Endothelial cell of umbilical vein (primary cell): ENCODE measurements at regions not wholly inside any gene's neighbourhood (a gene's known extent, or its start where the extent isn't known, plus 50 kb on each side); places are given as distances from the start of the nearest gene placed in this dataset.

Experiments used
- BruUV-seq: library from RNA; stranded (reverse); fragments of 400-500 nt; replicated peaks from 2 replicates; lab custom pipeline; 2021; lab: Mats Ljungman, UMichigan
- CTCF ChIA-PET: fragments of 300-600, 350-600 bp; sonication (Branson Sonifier 250); formaldehyde crosslinking; loops from one replicate; lab custom pipeline; 2021; ENCODE audit warnings: antibody characterized with exemption, inconsistent platforms; lab: Charles Lee
- POLR2A ChIA-PET: fragments of 300-600, 350-600 bp; sonication (Branson Sonifier 250); formaldehyde crosslinking; loops from one replicate; lab custom pipeline; 2021; ENCODE audit warnings: antibody characterized with exemption, inconsistent platforms; lab: Charles Lee
- DNase-seq: peaks from one replicate; pipeline ENCODE4 v3.0.0-alpha.2; 2011; ENCODE audit warnings: low read depth, low spot score
- FAIRE-seq: peaks from 2 replicates; lab custom pipeline; 2011; peaks lifted over from hg19 to GRCh38; lab: Jason Lieb, UNC
- H2AFZ ChIP-seq: 2 replicates; pipeline ENCODE4 v1.6.0; 2012; ENCODE audit warnings: low read depth, low read length, control low read depth, inconsistent platforms
- H3K27ac ChIP-seq: 2 replicates; pipeline ENCODE4 v1.5.1; 2011; ENCODE audit warnings: low read depth, mild to moderate bottlenecking, control low read depth, low read length, moderate library complexity; ENCODE audit not compliant: insufficient read depth
- H3K27me3 ChIP-seq, 2 experiments: 2 replicates each; pipeline versions ENCODE4 v1.6.0 to v1.6.1; 2011; ENCODE audit warnings: low read length in 2 of 2, mixed read lengths in 1 of 2; ENCODE audit not compliant: control insufficient read depth in 2 of 2, insufficient read depth in 2 of 2
- H3K36me3 ChIP-seq, 2 experiments: 2 replicates in 1 of 2; 3 replicates in 1 of 2; pipeline ENCODE4 v1.5.1; 2011; ENCODE audit warnings: low read length in 2 of 2, mild to moderate bottlenecking in 1 of 2, moderate library complexity in 1 of 2; ENCODE audit not compliant: control insufficient read depth in 2 of 2, insufficient read depth in 2 of 2; ENCODE audit errors: extremely low read depth in 1 of 2
- H3K4me1 ChIP-seq: 3 replicates; pipeline ENCODE4 v1.5.1; 2011; ENCODE audit warnings: mild to moderate bottlenecking, low read length; ENCODE audit not compliant: control insufficient read depth, insufficient read depth; ENCODE audit errors: extremely low read depth
- H3K4me2 ChIP-seq: 2 replicates; pipeline ENCODE4 v1.6.1; 2011; ENCODE audit warnings: low read length, control low read depth, mixed read lengths; ENCODE audit not compliant: insufficient read depth
- H3K4me3 ChIP-seq, 3 experiments: fragments of 200-600 bp in 1 of 3; sonication (generic), shearing (Covaris generic) in 1 of 3; replicated peaks in 1 of 3; 2 replicates each; pipeline ENCODE4 v1.5.1; 2011 to 2016; ENCODE audit warnings: control low read depth in 3 of 3, low read length in 3 of 3, mild to moderate bottlenecking in 2 of 3, inconsistent platforms in 1 of 3, low read depth in 1 of 3, moderate library complexity in 1 of 3; ENCODE audit not compliant: insufficient read depth in 1 of 3
- H3K79me2 ChIP-seq: 2 replicates; pipeline ENCODE4 v1.6.0; 2012; ENCODE audit warnings: low read length, inconsistent platforms; ENCODE audit not compliant: control insufficient read depth, insufficient read depth
- H3K9ac ChIP-seq: replicated peaks from 2 replicates; pipeline ENCODE3; 2011; ENCODE audit warnings: low read length, control low read depth; ENCODE audit not compliant: insufficient read depth; ENCODE audit errors: extremely low read depth
- H3K9me1 ChIP-seq: replicated peaks from 3 replicates; pipeline ENCODE4 v1.6.0; 2011; ENCODE audit warnings: mild to moderate bottlenecking, low read length; ENCODE audit not compliant: control insufficient read depth, insufficient read depth; ENCODE audit errors: extremely low read depth
- H3K9me3 ChIP-seq: replicated peaks from 2 replicates; pipeline ENCODE4 v1.5.1; 2012; ENCODE audit warnings: low read length, inconsistent platforms; ENCODE audit not compliant: control insufficient read depth, insufficient read depth
- H4K20me1 ChIP-seq: replicated peaks from 2 replicates; pipeline ENCODE3; 2011; ENCODE audit warnings: mild to moderate bottlenecking, low read length; ENCODE audit not compliant: control insufficient read depth, insufficient read depth; ENCODE audit errors: extremely low read depth
- EZH2 ChIP-seq: IDR thresholded peaks from 2 replicates; pipeline ENCODE4 v1.6.1; 2012; ENCODE audit warnings: borderline replicate concordance, low read depth, mild to moderate bottlenecking, moderate library complexity, low read length, inconsistent platforms; ENCODE audit not compliant: severe bottlenecking
- FOS ChIP-seq: IDR thresholded peaks from 2 replicates; pipeline ENCODE4 v1.6.1; 2011; ENCODE audit warnings: mild to moderate bottlenecking, low read length, moderate library complexity, borderline replicate concordance; ENCODE audit not compliant: insufficient read depth
- GATA2 ChIP-seq: IDR thresholded peaks from 2 replicates; pipeline ENCODE4 v1.7.0; 2011; ENCODE audit warnings: low read depth, mild to moderate bottlenecking, moderate library complexity, mixed read lengths, low read length; ENCODE audit not compliant: insufficient read length, insufficient read depth
- JUN ChIP-seq: IDR thresholded peaks from 2 replicates; pipeline ENCODE4 v1.6.1; 2011; ENCODE audit warnings: borderline replicate concordance, low read depth; ENCODE audit not compliant: insufficient read length, insufficient read depth
- MYC ChIP-seq: IDR thresholded peaks from one replicate; pipeline ENCODE4 v1.6.1; 2011; ENCODE audit warnings: mild to moderate bottlenecking, low read depth, low read length
- POLR2A ChIP-seq: IDR thresholded peaks from 2 replicates; pipeline ENCODE4 v1.6.1; 2012; ENCODE audit warnings: low read depth, mild to moderate bottlenecking, control low read depth, low read length
- POLR2AphosphoS5 ChIP-seq: IDR thresholded peaks from 2 replicates; pipeline ENCODE4 v1.6.1; 2012; ENCODE audit warnings: low read depth, mild to moderate bottlenecking, control low read depth, low read length, moderate library complexity; ENCODE audit not compliant: insufficient read depth
- dilution Hi-C: fragments of 300-500 bp; cut with MboI; formaldehyde crosslinking; loops from one replicate; pipeline ENCODE4 v1.15.0; 2019; ENCODE audit warnings: low sequenced_read_pairs; ENCODE audit not compliant: extremely low pct_ligation_motif_present
- intact Hi-C: fragments of 100-400 bp; cut with micrococcal nuclease; formaldehyde crosslinking; loops from one replicate; pipeline ENCODE4 v1.10.0; 2022
- TF ChIP-seq, protein P1 (sequence below), 2 donors: IDR thresholded peaks; 1 replicate in 1 of 2; 2 replicates in 1 of 2; pipeline ENCODE4 v1.5.1; 2011; ENCODE audit warnings: low read length in 2 of 2, mild to moderate bottlenecking in 2 of 2, moderate library complexity in 2 of 2, control low read depth in 1 of 2, inconsistent platforms in 1 of 2, low read depth in 1 of 2; ENCODE audit not compliant: insufficient read depth in 1 of 2; ENCODE audit errors: extremely low read depth in 1 of 2
- TF ChIP-seq, protein P2 (sequence below): IDR thresholded peaks from 2 replicates; pipeline ENCODE4 v1.6.1; 2011; ENCODE audit not compliant: insufficient read depth, insufficient read length

- Histone ChIP-seq H3K4me2 (no peak overlapping the region), H3K36me3 (no peaks in the 10 kb centered on the region), H3K27ac (no peak overlapping the region), H3K27me3 (no peaks in the 10 kb centered on the region), H3K4me3 (no peak overlapping the region), H3K9me3 (peaks cover 4% of the 10 kb centered on the region), H3K9me1 (no peaks in the 10 kb centered on the region), H3K79me2 (no peaks in the 10 kb centered on the region), H4K20me1 (no peaks in the 10 kb centered on the region), H3K4me1 (no peaks in the 10 kb centered on the region), H2AFZ (no peak overlapping the region), H3K9ac (no peak overlapping the region)
- intact Hi-C loops = no loop called here
- DNase-seq (no peak), FAIRE-seq (no peak)
- CTCF ChIA-PET = no interaction called here
- POLR2A ChIA-PET = interaction anchor here (0.7 kb wide), 1 partner anchor 498 kb away, joined by 6 read pairs; no protein-coding TSS in a partner anchor
- dilution Hi-C loops = no loop called here
- no TSS peak for BruUV-seq
- TF ChIP-seq POLR2A = no peak
- TF ChIP-seq JUN = no peak
- TF ChIP-seq MYC = no peak
- no peak for TF ChIP-seq POLR2AphosphoS5
- no peak for TF ChIP-seq FOS
- no peak for TF ChIP-seq EZH2
- TF ChIP-seq, protein P1, sequence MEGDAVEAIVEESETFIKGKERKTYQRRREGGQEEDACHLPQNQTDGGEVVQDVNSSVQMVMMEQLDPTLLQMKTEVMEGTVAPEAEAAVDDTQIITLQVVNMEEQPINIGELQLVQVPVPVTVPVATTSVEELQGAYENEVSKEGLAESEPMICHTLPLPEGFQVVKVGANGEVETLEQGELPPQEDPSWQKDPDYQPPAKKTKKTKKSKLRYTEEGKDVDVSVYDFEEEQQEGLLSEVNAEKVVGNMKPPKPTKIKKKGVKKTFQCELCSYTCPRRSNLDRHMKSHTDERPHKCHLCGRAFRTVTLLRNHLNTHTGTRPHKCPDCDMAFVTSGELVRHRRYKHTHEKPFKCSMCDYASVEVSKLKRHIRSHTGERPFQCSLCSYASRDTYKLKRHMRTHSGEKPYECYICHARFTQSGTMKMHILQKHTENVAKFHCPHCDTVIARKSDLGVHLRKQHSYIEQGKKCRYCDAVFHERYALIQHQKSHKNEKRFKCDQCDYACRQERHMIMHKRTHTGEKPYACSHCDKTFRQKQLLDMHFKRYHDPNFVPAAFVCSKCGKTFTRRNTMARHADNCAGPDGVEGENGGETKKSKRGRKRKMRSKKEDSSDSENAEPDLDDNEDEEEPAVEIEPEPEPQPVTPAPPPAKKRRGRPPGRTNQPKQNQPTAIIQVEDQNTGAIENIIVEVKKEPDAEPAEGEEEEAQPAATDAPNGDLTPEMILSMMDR (IDR thresholded peaks at IDR 0.05; ENCODE audit: extremely low read depth in 1 of 2, insufficient read depth in 1 of 2, low read depth in 1 of 2, low read length in 2 of 2) = no peak
- TF ChIP-seq, protein P2, sequence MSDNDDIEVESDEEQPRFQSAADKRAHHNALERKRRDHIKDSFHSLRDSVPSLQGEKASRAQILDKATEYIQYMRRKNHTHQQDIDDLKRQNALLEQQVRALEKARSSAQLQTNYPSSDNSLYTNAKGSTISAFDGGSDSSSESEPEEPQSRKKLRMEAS = no peak
- TF ChIP-seq GATA2 = no peak
Observed at GRCh38 chr5:23763170-23763569, 255.8 kb downstream of the PRDM9 start.
